ENCODE measurements at regions not wholly inside any gene's neighbourhood (a gene's known extent, or its start where the extent isn't known, plus 50 kb on each side); places are given as distances from the start of the nearest gene placed in this dataset.

DNA sequence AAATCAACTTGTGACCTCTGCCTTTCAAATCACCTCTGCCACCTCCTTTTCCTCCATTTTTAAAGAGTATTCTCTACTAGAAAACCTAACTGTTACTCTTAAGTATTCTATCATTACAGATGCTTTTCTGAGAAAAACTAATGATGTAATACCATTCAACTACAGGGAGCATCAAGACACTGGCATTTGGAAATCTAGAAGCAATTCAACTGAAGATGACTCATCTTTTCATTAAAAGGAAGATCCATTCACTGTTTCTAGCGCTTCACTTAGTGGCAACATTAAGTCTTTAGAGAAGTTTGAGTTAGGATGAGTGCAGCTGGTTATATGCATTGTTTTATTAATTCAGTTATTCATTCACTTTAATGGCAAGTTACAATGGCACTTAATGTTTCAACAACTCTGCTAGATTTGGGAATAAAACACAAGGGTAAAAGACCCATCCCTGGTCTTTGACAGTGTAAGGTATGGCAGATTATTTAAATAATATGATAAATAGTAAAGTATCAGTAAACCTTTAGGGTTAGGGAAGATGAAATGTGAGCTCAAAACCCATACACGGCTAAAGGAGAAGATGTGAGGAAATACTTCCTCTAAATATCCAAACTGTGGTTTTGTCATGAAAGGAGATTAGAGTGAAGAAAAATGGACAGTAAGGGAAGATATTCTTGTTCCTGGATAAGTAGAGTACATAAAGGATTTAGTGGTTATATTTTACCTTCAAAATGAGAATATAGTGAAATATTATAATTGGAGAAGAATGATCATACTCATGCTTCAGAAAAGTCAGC lies 61.7 kb downstream of the KCNJ2 start:
- in situ Hi-C loops (cut with HindIII; ENCODE audit: low sequenced_read_pairs), result no loop called here

DNA sequence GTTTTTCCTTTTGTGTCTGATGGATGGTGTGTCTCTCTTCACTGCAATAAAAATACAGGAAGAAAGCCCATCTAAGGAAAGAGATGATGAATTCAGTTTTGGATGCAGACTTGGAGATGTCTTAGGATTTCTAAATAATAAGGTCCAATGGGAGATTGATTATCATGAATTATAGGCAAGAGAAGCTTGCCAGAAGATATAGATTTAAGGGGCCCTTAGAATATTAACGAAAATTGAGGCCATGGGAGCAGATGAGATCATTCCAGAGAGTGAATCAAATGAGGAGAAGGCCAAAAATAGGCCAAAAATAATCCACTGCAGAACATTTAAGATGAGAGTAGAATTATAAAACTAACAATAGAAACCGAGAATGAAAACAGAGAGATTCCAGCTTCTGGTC lies 63.1 kb downstream of the KCNJ2 start:
- in situ Hi-C loops (cut with HindIII; ENCODE audit: low sequenced_read_pairs), result no loop called here

DNA sequence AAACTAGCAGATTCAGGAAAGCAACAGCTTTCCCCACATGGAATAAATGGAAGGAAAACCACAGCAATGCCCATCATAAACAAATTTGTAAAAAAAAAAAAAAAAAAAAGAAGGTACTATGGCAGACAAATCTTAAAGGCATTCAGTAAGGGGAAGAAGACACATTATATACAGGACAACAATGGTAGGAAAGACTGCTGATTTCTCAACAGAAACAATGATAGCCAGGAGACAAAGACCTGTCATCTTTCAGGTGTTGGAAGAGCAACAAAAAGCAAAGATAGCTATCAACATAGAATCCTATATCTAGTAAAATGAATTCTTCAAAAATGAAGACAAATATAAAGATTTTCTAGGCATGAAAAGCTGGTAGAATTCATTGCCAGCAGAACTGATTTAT lies 65.9 kb downstream of the KCNJ2 start:
- in situ Hi-C loops (cut with HindIII; ENCODE audit: low sequenced_read_pairs), result no loop called here

DNA sequence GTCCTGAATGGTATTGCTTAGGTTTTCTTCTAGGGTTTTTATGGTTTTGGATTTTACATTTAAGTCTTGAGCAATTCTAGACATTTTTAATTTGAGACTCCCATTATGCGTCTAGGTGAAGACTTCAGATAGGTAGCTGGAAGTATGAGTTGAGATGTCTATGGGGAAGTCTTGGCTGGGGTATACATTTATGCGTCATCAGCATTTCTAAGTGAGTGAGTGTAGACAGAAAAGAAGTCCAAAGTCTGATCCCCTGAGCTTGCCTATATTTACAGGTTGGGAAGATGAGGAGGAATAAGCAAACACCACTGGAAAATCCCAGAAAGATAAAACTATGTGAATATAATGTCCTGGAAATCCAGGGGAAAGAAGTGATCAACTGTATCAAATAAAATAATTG lies 68.9 kb downstream of the KCNJ2 start:
- in situ Hi-C loops (cut with HindIII; ENCODE audit: low sequenced_read_pairs), result no loop called here

DNA sequence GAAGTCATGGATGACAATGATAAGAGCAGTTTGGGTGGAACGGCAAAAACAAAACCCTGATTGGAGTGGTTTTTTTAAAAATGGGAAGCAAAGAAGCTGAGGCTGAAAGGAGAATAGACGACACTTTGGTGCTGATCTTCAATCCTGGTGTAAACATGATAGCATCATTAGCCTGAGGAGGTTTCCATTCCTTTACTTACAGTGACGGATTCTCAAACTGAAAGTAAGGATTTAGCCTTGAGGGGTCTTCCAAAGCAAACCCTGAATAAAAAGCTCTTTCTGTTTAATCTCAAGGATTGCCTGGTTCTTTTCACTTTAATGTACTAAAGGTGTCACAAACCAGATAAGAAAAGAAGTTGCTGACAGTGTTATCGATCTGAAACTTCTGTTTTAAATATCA lies 69.3 kb downstream of the KCNJ2 start:
- in situ Hi-C loops (cut with HindIII; ENCODE audit: low sequenced_read_pairs), result no loop called here

DNA sequence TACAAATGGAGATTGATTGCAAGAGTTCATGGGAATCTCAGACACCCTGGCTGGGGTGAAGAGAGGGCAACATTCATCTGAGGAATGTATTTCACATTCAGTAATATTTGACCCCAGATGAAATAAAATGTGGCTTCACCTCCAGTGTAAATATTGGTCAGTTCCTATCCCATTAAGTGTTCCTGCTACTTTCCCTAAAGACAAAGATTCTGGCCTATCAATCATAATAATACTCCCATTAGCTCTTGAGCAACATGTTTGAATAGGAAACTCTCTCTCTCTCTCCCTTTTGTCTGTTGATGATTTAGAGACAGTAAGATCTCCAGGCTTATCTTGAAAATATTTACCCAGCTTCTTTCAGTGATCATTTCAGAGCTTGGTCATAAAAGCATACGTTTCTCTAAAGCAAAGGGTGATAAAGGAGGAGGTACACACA lies 70.1 kb downstream of the KCNJ2 start:
- in situ Hi-C loops (cut with HindIII; ENCODE audit: low sequenced_read_pairs), result no loop called here

DNA sequence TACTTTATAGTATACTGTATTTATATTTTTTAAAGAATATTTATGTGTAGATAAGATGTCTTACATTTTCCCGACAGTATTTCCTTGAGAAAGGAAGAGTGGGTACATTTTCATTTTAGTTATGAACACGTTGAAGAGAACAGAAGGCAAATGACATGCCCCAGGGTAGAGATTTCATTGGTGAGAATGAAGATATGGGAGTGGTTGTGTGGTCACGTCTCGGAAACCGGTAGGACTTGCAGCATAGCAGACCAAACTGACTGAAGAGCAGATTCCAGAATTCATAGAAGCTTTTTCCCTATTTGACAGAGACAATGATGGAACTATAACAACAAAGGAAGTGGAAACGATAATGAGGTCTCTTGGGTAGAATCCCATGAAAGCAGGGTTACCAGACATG lies 71.7 kb downstream of the KCNJ2 start:
- in situ Hi-C loops (cut with HindIII; ENCODE audit: low sequenced_read_pairs), result no loop called here

DNA sequence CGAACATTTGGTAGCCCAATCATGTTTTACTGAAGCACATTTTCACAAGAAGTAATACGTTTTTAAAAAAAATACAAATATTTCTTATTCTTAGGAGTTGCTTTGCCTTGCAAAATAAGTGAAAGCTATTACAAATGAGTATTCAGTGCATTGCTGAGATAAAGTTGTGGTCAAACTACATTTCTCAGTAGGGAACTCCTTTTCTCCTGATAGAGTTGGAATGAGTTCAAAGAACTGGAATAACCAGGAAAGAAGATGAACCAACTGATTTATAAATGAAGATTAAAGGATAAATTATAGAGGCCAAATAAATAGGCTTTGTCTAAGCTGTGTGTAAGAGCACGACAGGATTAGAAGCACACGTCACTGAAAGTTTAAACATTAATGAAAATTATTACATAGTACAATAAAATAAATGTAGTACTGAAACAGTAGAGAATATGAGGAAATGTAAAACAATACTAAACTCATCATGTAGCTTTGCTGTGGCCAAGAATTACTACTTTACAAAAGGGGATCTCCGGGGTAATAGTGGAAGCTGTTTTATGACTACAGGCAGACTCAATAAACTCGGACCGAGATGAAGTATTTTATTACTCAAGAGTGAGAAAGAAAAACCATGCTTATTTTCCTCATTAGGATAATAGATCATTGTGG lies 73.6 kb downstream of the KCNJ2 start:
- in situ Hi-C loops (cut with HindIII; ENCODE audit: low sequenced_read_pairs), result no loop called here

DNA sequence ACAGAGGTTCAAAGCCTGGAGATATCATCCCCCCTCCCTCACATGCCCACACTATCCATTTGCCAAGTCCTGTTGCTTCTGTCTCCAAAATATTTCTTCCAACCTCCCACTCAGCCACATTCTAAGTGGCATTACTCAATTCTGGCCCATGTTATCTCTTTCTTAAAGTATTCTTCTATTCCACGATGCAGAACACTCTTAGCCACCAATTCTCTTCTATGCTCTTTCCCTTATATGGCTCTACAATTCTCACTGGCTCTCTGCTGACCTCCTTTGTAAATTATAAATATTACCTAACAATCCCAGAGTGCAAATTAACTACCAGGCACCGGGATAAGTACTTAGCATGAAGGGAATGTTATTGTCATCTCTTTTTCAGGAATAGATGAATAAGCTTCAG lies 82.4 kb downstream of the KCNJ2 start:
- in situ Hi-C loops (cut with HindIII; ENCODE audit: low sequenced_read_pairs), result no loop called here

DNA sequence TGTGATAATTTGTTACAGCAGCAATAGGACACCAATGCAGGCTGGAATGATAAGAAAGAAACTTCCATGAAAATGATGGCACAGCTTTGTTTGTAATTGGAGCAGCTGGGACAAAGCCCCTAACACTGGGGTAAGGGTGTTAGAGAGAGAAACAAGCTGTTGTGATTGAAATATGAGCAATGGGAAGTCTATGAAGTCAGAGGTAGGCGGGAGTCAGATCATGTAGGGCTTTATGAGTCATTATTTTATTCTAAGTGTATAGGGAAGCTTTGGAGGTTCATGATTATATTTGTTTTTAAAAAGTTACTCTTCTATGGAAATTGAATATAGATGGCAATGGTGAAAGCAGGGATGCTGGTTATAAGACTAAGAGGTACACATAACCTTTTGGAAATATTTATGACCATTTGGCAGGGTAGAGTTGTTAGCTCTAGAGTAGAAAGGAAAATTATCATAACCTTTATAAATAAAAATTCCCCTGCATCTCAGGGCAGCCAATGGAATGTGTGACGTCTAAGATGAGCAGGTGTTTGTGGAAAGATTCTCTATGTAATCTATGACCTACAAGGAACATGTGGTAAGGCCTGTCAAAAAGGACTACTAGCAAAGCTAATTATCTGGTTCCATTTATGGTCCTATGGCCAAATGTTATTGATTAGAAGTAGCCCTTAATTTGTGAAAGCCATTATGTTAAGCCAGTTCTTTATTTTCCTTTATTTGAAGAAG lies 85.6 kb downstream of the KCNJ2 start:
- in situ Hi-C loops (cut with HindIII; ENCODE audit: low sequenced_read_pairs), result no loop called here

DNA sequence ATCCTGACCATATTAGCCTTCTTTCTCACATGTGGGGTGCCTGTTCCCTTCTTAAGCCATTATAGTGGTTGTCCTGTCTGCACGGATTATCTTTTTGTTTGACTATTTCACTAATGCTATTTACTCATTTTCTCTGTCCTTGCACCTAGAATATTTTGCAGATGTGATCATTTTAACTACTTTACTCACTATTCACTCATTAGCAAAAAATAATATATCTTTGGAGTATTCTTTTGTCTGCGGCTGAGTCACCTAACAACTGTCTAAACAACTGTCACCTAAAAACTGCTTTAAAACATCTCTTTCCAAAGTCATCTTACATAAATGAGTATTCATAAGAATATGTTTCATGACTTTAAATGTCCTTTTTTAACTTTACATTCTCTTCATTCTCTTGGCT lies 87.4 kb downstream of the KCNJ2 start:
- in situ Hi-C loops (cut with HindIII; ENCODE audit: low sequenced_read_pairs), result no loop called here

DNA sequence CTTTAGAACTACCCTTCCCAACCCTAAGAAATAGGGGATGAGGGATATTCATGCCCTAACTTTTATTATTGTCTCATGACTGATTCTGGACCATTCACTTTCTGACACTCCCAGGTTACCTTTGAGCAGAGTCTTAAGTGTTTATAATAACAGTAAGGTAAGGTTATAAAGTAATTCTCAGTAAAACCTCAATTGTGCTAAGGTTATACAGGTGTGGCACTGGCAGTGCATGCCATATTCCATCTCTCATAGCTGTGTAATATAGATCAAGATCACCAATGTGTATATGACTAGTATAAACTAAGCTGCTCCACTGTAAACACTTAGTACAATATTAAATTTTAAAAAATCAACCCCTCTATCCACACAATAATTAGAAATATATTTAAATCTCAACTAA lies 89.1 kb downstream of the KCNJ2 start:
- in situ Hi-C loops (cut with HindIII; ENCODE audit: low sequenced_read_pairs), result no loop called here

DNA sequence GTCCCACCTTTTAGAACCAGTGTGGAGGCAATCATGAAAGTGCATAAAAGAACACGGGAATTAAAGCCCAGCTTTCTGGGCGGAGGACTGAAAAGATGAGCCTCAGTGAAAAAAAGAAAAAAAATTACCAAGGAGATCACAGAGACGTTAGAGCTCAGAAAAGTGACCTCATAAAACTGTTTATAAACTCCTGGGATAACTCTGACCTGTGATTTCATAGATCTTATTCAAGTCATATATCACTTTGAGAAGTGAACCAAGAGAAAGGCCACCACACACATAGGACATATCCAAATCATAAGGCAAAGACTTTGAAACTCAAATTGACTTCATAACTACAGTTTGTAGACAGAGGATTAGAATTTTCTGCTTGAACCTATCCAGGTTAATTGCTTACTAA lies 90.1 kb downstream of the KCNJ2 start:
- in situ Hi-C loops (cut with HindIII; ENCODE audit: low sequenced_read_pairs), result no loop called here

DNA sequence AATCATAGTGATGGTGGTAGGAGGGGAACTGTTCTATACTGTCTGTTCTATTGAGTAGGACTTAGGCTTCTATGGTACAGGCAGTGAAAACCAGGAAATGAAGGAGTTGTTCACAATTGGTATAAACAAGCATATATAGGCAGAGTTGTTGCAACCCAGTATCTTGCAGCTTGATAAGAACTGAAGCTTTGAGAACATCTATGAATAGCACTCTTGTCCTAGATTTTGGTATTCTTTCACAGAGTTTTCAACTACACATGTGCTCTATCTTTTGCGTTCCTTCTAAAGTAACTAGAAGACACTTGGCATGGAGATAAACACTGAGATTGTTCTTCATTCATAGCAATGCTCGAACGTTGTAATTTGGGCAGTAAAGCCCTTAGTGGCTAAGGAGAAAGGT lies 91.8 kb downstream of the KCNJ2 start:
- in situ Hi-C loops (cut with HindIII; ENCODE audit: low sequenced_read_pairs), result no loop called here

DNA sequence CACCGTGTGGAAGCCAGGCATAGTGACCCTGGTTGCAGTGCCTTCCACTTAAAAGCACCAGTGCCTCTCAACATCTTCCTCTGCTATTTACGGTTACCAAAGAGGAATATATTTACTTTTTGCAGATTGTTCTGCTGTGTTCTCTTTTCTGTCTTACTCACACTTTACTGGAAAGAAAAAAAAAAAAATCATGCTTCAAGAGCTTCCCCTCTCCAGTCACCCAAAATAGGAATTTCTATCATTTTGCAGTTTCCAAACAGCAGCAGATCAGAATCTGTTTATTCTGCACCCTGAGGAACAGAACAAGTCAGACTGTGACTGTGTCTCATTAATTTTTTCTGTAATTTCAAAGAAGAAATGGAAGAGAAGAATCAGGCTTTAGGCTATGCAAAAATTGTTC lies 96.1 kb downstream of the KCNJ2 start:
- in situ Hi-C loops (cut with HindIII; ENCODE audit: low sequenced_read_pairs), result no loop called here

DNA sequence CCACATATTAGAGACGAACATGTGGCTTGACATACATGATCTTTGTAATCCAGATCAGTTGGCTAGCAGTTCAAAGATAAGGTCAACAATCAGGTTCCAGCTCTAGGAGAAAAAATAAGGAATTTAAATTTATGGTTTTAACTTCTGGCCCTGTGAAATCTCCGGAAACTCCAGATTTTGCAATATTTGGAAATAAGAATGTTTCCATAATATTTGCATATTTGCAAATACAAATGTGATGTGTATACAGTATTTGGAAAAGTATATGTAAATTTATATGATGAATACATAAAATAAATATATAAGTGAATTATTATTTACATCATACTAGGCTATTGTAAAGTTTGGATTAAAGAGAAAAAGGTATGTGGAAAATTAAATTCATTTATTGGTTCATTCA lies 97.1 kb downstream of the KCNJ2 start:
- in situ Hi-C loops (cut with HindIII; ENCODE audit: low sequenced_read_pairs), result no loop called here

DNA sequence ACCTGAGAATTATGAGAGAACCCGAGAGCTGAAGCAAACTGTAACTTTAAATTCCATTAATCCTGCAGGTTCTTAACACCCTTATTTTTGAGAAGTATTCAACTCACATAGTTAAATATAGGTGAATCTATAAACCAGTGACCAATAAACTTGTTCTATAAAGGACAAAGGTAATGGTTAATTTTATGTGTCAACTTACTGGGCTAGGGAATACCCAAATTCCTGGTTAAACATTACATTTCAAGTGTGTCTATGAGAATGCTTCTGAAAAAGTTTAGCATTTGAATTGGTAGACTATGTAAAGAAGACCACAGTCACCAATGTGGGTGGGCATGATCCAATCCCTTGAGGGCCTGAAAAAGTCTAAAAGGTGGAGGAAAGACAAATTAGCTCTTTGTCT lies 99.1 kb downstream of the KCNJ2 start:
- in situ Hi-C loops (cut with HindIII; ENCODE audit: low sequenced_read_pairs), result no loop called here

DNA sequence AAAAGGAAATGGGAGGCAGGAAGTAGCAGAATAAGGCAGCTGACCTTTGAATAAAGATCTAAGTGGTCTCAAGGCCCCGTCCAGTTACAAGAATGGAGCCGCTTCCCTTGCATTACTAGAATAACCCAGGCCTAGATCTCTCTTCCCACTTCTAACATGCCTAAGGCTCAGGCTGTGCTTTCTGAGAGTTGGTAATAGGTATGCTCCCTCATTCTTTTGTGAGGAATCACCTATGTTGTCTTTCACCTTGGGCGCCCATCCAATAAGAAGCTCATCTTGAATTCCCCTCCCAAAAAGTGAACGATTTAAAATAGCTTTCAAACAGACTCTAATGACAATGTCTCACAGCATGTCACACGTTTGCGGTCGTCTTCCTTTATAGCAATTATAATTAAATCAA lies 101.2 kb downstream of the KCNJ2 start:
- in situ Hi-C loops (cut with HindIII; ENCODE audit: low sequenced_read_pairs), result no loop called here

DNA sequence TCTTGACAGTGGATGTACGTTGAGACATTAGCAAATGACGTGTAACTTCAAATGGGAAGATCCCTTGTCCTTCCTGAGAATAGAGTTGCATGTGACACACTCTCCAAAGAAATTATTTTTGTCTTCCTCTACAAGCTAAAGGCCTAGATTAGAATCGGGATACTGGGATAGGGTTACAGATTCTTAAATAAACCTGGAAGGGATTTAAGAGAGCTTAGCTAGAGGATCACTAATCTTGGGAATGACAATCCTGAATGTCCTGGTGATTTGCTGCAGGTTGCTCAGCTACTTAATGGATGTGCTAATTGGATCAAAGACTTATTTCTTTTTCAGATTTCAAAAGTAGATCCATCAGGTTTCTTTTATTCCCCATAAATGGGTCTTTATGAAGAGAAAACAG lies 101.9 kb downstream of the KCNJ2 start:
- in situ Hi-C loops (cut with HindIII; ENCODE audit: low sequenced_read_pairs), result no loop called here

DNA sequence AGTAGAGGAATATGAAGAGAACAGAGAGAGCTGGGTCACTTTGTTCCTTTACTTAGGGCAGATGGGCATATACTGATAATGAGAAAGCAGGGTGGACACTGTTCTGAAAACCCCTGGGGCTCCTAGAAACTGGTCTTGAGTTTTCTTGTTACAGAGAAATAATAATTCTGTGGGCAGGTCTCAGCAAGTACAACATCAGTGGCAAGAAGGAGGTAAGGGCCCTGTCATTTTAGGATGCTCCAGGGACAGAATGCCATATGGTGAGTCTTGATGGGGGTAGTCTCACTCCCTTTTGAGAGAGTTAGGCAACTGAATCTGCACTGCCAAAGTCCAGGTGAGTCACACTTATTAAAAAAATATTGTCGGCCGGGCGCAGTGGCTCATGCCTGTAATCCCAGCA lies 102.3 kb downstream of the KCNJ2 start:
- in situ Hi-C loops (cut with HindIII; ENCODE audit: low sequenced_read_pairs), result no loop called here

DNA sequence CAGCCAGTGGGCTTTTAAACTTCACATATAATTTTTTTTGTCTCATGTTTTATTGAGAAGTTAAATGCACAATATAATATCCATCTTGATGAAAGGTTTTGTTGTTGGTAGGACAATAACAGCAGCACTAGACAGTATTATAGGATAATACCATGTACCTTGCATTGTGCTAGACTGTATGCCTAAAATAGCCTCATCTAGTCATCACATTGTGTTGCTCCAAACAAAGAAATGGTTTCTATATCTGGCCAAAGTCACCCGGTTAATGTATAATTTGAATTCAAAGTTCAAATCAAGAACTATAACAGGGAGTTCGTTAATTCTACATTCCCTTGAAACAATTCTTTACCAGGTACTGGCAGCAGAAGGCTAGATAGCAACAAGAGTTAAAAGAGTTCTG lies 104.9 kb downstream of the KCNJ2 start:
- in situ Hi-C loops (cut with HindIII; ENCODE audit: low sequenced_read_pairs), result no loop called here

DNA sequence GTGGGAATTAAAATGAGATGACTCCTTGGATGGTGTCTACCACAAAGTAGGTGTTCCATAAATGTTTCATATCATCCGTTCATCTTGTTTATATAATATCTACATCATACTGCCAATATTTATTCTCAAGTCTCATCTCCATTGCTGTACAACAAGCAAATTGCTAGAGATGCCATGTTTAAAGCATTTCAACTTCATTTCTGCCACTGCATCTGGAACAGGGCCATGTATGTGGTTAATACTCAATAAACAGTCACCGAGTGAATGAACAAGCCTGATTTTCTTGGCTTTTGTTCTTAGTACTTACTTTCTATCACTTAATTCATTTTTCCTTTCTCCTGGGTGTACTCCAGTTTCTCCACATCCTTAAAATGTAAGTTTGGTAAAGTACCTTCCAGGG lies 107.6 kb downstream of the KCNJ2 start:
- in situ Hi-C loops (cut with HindIII; ENCODE audit: low sequenced_read_pairs), result no loop called here

Data from endothelial cell of hepatic sinusoid (primary cell).